ENCODE measurements at regions not wholly inside any gene's neighbourhood (a gene's known extent, or its start where the extent isn't known, plus 50 kb on each side); places are given as distances from the start of the nearest gene placed in this dataset.

DNA sequence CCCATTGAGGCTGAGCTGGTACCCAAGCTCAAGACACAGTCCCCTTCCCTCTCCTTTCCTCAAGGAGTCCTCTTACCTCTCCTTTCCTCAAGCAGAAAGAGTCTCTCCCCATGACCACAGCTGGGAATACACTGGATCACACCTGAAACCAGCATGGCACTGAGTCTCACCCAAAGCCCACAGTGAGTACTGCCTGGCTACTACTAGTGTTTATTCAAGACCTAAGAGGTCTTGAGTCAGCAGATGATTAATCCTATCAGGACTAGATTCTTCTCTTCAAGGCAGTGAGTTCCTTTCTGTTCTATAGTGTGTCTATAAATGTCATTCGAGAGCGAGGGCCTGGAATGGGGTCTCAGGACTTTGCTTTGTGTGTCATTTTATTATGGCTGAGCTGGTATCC, 111.4 kb downstream of the METTL4 start:
- peak; percentile 56; the same call in 1 of the 3 replicates for ATAC-seq (ENCODE audit: low read depth)
- no peaks in the 10 kb centered on the region for H3K27me3 ChIP-seq (ENCODE audit: insufficient read depth, poor library complexity, severe bottlenecking)
- H3K36me3 ChIP-seq (ENCODE audit: low read depth), result no peaks in the 10 kb centered on the region
- no peaks in the 10 kb centered on the region for H3K9me3 ChIP-seq (ENCODE audit: severe bottlenecking)
- no peak overlapping the region for H3K4me3 ChIP-seq (ENCODE audit: severe bottlenecking)
- DNase-seq (ENCODE audit: low spot score), result no peak
- TF ChIP-seq, protein P1, sequence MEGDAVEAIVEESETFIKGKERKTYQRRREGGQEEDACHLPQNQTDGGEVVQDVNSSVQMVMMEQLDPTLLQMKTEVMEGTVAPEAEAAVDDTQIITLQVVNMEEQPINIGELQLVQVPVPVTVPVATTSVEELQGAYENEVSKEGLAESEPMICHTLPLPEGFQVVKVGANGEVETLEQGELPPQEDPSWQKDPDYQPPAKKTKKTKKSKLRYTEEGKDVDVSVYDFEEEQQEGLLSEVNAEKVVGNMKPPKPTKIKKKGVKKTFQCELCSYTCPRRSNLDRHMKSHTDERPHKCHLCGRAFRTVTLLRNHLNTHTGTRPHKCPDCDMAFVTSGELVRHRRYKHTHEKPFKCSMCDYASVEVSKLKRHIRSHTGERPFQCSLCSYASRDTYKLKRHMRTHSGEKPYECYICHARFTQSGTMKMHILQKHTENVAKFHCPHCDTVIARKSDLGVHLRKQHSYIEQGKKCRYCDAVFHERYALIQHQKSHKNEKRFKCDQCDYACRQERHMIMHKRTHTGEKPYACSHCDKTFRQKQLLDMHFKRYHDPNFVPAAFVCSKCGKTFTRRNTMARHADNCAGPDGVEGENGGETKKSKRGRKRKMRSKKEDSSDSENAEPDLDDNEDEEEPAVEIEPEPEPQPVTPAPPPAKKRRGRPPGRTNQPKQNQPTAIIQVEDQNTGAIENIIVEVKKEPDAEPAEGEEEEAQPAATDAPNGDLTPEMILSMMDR (IDR thresholded peaks at IDR 0.05; ENCODE audit: poor library complexity, severe bottlenecking), result no peak
- H3K27ac ChIP-seq (ENCODE audit: poor library complexity, severe bottlenecking), result no peak overlapping the region
- H3K4me1 ChIP-seq (ENCODE audit: insufficient read depth, poor library complexity, severe bottlenecking), result no peaks in the 10 kb centered on the region

DNA sequence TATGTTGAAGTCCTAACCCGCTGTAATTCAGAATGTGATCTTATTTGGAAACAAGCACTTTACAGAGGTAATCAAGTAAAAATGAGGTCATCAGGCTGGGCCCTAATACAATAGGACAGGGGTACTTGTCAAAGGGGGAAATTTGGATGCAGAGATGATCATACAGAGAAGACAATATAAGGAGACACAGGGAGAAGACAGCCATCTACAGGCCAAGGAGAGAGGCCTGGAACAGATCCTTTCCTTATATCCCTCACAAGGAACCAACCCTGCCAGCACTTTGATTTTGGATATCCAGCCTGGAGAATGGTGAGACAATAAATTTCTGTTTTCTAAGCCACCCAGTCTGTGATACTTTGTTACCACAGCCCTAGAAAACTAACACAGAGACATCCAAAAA, 104.3 kb downstream of the METTL4 start:
- Histone ChIP-seq H3K9me3 (ENCODE audit: severe bottlenecking) (no peaks in the 10 kb centered on the region), H3K4me1 (ENCODE audit: insufficient read depth, poor library complexity, severe bottlenecking) (no peaks in the 10 kb centered on the region), H3K36me3 (ENCODE audit: low read depth) (no peaks in the 10 kb centered on the region), H3K4me3 (ENCODE audit: severe bottlenecking) (no peak overlapping the region), H3K27ac (ENCODE audit: poor library complexity, severe bottlenecking) (no peak overlapping the region), H3K27me3 (ENCODE audit: insufficient read depth, poor library complexity, severe bottlenecking) (no peaks in the 10 kb centered on the region)
- ATAC-seq (ENCODE audit: low read depth) (no peak), DNase-seq (ENCODE audit: low spot score) (no peak)
- TF ChIP-seq, protein P1 (IDR thresholded peaks at IDR 0.05; ENCODE audit: poor library complexity, severe bottlenecking), result peak; percentile 20

DNA sequence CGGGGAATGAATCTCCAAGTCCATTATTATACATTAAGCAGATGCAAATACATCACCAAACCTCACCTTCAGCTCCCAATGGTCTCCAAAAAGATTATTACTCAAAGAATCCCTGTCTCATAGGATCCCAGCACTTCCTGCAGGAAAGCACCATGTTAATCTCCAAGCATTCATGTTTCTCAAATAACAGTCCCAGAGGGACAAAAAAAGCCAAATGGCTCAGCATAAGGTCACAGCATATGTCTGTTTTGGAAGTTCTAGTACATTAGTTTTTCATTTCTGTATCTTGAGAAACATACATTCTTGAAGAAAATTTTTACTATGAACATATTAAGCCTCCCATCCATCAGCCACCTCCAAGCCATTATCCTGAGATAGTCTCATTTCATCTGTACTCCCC, 103.3 kb downstream of the METTL4 start:
- no peak for DNase-seq (ENCODE audit: low spot score)
- no peaks in the 10 kb centered on the region for H3K36me3 ChIP-seq (ENCODE audit: low read depth)
- no peaks in the 10 kb centered on the region for H3K9me3 ChIP-seq (ENCODE audit: severe bottlenecking)
- no peak overlapping the region for H3K4me3 ChIP-seq (ENCODE audit: severe bottlenecking)
- no peaks in the 10 kb centered on the region for H3K27me3 ChIP-seq (ENCODE audit: insufficient read depth, poor library complexity, severe bottlenecking)
- H3K4me1 ChIP-seq (ENCODE audit: insufficient read depth, poor library complexity, severe bottlenecking), result no peaks in the 10 kb centered on the region
- no peak overlapping the region for H3K27ac ChIP-seq (ENCODE audit: poor library complexity, severe bottlenecking)
- no peak for ATAC-seq (ENCODE audit: low read depth)
- TF ChIP-seq, protein P1 (IDR thresholded peaks at IDR 0.05; ENCODE audit: poor library complexity, severe bottlenecking), result no peak

DNA sequence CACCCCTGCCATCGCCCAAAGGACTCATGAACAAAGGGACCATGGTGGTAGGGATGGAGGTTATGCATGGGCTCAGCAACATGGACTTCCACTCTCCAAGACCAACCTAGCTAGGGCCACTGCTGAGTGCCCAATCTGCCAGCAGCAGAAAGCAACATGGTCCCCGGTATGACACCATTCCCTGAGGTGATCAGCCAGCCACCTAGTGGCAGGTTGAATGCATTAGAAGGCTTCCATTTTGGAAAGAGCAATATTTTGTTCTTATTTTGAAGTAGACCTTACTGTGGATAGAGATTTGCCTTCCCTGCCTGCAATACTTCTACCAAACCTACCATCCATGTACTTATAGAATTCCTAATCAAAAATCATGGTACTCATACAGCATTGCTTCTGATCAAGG, 99.8 kb downstream of the METTL4 start:
- TF ChIP-seq, protein P1 (IDR thresholded peaks at IDR 0.05; ENCODE audit: poor library complexity, severe bottlenecking), result no peak
- ATAC-seq (ENCODE audit: low read depth) (no peak), DNase-seq (ENCODE audit: low spot score) (no peak)
- H3K27ac ChIP-seq (ENCODE audit: poor library complexity, severe bottlenecking), result no peak overlapping the region
- no peak overlapping the region for H3K4me3 ChIP-seq (ENCODE audit: severe bottlenecking)
- no peaks in the 10 kb centered on the region for H3K36me3 ChIP-seq (ENCODE audit: low read depth)
- H3K27me3 ChIP-seq (ENCODE audit: insufficient read depth, poor library complexity, severe bottlenecking), result no peaks in the 10 kb centered on the region
- no peaks in the 10 kb centered on the region for H3K4me1 ChIP-seq (ENCODE audit: insufficient read depth, poor library complexity, severe bottlenecking)
- no peaks in the 10 kb centered on the region for H3K9me3 ChIP-seq (ENCODE audit: severe bottlenecking)

DNA sequence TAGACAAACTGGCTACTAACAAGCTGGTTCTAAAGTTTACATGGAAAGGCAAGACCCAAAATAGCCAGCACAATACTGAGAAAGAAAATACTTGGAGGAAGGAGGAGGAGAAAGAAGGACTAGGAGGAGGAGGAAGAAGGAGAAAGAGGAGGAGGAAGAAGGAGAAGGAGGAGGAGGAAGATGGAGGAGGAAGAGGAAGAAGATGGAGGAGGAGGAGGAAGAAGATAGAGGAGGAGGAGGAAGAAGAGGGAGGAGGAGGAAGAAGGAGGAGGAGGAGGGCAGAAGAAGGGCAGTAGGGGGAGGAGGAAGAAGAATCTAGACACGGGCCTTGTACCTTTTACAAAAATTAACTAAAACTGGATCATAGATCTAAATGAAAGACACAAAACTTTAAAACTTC, 92.6 kb downstream of the METTL4 start:
- TF ChIP-seq, protein P1 (IDR thresholded peaks at IDR 0.05; ENCODE audit: poor library complexity, severe bottlenecking), result no peak
- H3K9me3 ChIP-seq (ENCODE audit: severe bottlenecking), result no peaks in the 10 kb centered on the region
- H3K36me3 ChIP-seq (ENCODE audit: low read depth), result no peaks in the 10 kb centered on the region
- no peak overlapping the region for H3K27ac ChIP-seq (ENCODE audit: poor library complexity, severe bottlenecking)
- ATAC-seq (ENCODE audit: low read depth) (no peak), DNase-seq (ENCODE audit: low spot score) (no peak)
- no peaks in the 10 kb centered on the region for H3K27me3 ChIP-seq (ENCODE audit: insufficient read depth, poor library complexity, severe bottlenecking)
- H3K4me3 ChIP-seq (ENCODE audit: severe bottlenecking), result no peak overlapping the region
- H3K4me1 ChIP-seq (ENCODE audit: insufficient read depth, poor library complexity, severe bottlenecking), result no peaks in the 10 kb centered on the region
